ENCODE measurements at regions not wholly inside any gene's neighbourhood (a gene's known extent, or its start where the extent isn't known, plus 50 kb on each side); places are given as distances from the start of the nearest gene placed in this dataset.

GRCh38 chr1:82494117-82494516 is 693.4 kb downstream of the ADGRL2 start:
- no peak for DNase-seq (ENCODE audit: low read depth in 2 of 2)

- DNase-seq (ENCODE audit: low read depth in 2 of 2): no peak
Observed at GRCh38 chr1:82492159-82492558, 691.4 kb downstream of the ADGRL2 start.

GRCh38 chr1:82491301-82492048 is 690.7 kb downstream of the ADGRL2 start:
- DNase-seq (ENCODE audit: low read depth in 2 of 2): no peak

- DNase-seq (ENCODE audit: low read depth in 2 of 2): no peak
Observed at GRCh38 chr1:82487778-82488177, 687.0 kb downstream of the ADGRL2 start.

GRCh38 chr1:82486969-82487368 is 686.2 kb downstream of the ADGRL2 start:
- DNase-seq (ENCODE audit: low read depth in 2 of 2): no peak

- no peak for DNase-seq (ENCODE audit: low read depth in 2 of 2)
Observed at GRCh38 chr1:82486468-82486867, 685.7 kb downstream of the ADGRL2 start.

GRCh38 chr1:82485591-82486369 is 685.0 kb downstream of the ADGRL2 start:
- no peak for DNase-seq (ENCODE audit: low read depth in 2 of 2)

- no peak for DNase-seq (ENCODE audit: low read depth in 2 of 2)
Observed at GRCh38 chr1:82483146-82483545, 682.4 kb downstream of the ADGRL2 start.

GRCh38 chr1:82478916-82479315 is 678.2 kb downstream of the ADGRL2 start:
- DNase-seq (ENCODE audit: low read depth in 2 of 2): no peak

GRCh38 chr1:82472489-82473131 is 671.9 kb downstream of the ADGRL2 start:
- DNase-seq (ENCODE audit: low read depth in 2 of 2): no peak

- DNase-seq (ENCODE audit: low read depth in 2 of 2): no peak
Observed at GRCh38 chr1:82466891-82467290, 666.2 kb downstream of the ADGRL2 start.

GRCh38 chr1:82466416-82466815 is 665.7 kb downstream of the ADGRL2 start:
- no peak for DNase-seq (ENCODE audit: low read depth in 2 of 2)

GRCh38 chr1:82465024-82465423 is 664.3 kb downstream of the ADGRL2 start:
- no peak for DNase-seq (ENCODE audit: low read depth in 2 of 2)

GRCh38 chr1:82464362-82465001 is 663.7 kb downstream of the ADGRL2 start:
- DNase-seq (ENCODE audit: low read depth in 2 of 2): no peak

GRCh38 chr1:82463951-82464350 is 663.2 kb downstream of the ADGRL2 start:
- no peak for DNase-seq (ENCODE audit: low read depth in 2 of 2)

- no peak for DNase-seq (ENCODE audit: low read depth in 2 of 2)
Observed at GRCh38 chr1:82462366-82462765, 661.6 kb downstream of the ADGRL2 start.

- no peak for DNase-seq (ENCODE audit: low read depth in 2 of 2)
Observed at GRCh38 chr1:82455342-82455741, 654.6 kb downstream of the ADGRL2 start.

GRCh38 chr1:82454431-82454830 is 653.7 kb downstream of the ADGRL2 start:
- no peak for DNase-seq (ENCODE audit: low read depth in 2 of 2)

GRCh38 chr1:82453511-82454185 is 652.9 kb downstream of the ADGRL2 start:
- no peak for DNase-seq (ENCODE audit: low read depth in 2 of 2)

- no peak for DNase-seq (ENCODE audit: low read depth in 2 of 2)
Observed at GRCh38 chr1:82452096-82452495, 651.4 kb downstream of the ADGRL2 start.

GRCh38 chr1:82451191-82451590 is 650.5 kb downstream of the ADGRL2 start:
- no peak for DNase-seq (ENCODE audit: low read depth in 2 of 2)

Data from stimulated activated CD4-positive, alpha-beta T cell treated with anti-CD3 and anti-CD28 coated beads, Interleukin-1b, Interleukin-23, amount 100 ng/mL, for 1 hour (primary cell).